SK-N-SH treated with all-trans-retinoic acid at 6 μM for 48 hours (cell line): ENCODE measurements at regions not wholly inside any gene's neighbourhood (a gene's known extent, or its start where the extent isn't known, plus 50 kb on each side); places are given as distances from the start of the nearest gene placed in this dataset.

Experiments used
- ARNTL ChIP-seq: fragments of 450-650 bp; formaldehyde crosslinking; IDR thresholded peaks from 2 replicates; pipeline ENCODE4 v1.5.0; 2020; ENCODE audit warnings: low read depth, mild to moderate bottlenecking, moderate library complexity, borderline replicate concordance
- CSDC2 ChIP-seq: fragments of 250-450 bp; sonication (Bioruptor Pico); IDR thresholded peaks from 2 replicates; pipeline ENCODE4 v1.5.0; 2020; ENCODE audit warnings: mild to moderate bottlenecking, moderate library complexity
- ESRRG ChIP-seq: fragments of 250-450 bp; sonication (Bioruptor Pico); IDR thresholded peaks from 2 replicates; pipeline ENCODE4 v1.6.1; 2021; ENCODE audit warnings: mild to moderate bottlenecking
- ISL1 ChIP-seq: fragments of 250-450 bp; sonication (Bioruptor Pico); IDR thresholded peaks from 2 replicates; pipeline ENCODE4 v2.1.2; 2022; ENCODE audit warnings: mild to moderate bottlenecking, moderate library complexity
- TOX ChIP-seq: fragments of 250-450 bp; sonication (Bioruptor Pico); IDR thresholded peaks from 2 replicates; pipeline ENCODE4 v1.8.0; 2021; ENCODE audit warnings: mild to moderate bottlenecking, moderate library complexity, borderline replicate concordance
- ZFP30 ChIP-seq: fragments of 450-650 bp; formaldehyde crosslinking; IDR thresholded peaks from 2 replicates; pipeline ENCODE4 v1.5.0; 2022; ENCODE audit warnings: mild to moderate bottlenecking, moderate library complexity
- ZNF565 ChIP-seq: fragments of 450-650 bp; formaldehyde crosslinking; conservative IDR thresholded peaks from 2 replicates; pipeline ENCODE4 v1.5.0; 2020; ENCODE audit warnings: low read depth, mild to moderate bottlenecking, moderate library complexity
- TF ChIP-seq, protein P1 (sequence below): fragments of 250-450 bp; sonication (Bioruptor Pico); IDR thresholded peaks from 2 replicates; pipeline ENCODE4 v1.8.0; 2021; ENCODE audit warnings: low read depth, mild to moderate bottlenecking, moderate library complexity, borderline replicate concordance
- TF ChIP-seq, protein P2 (sequence below): fragments of 250-450 bp; sonication (Bioruptor Pico); IDR thresholded peaks from 2 replicates; pipeline ENCODE4 v1.8.0; 2020; ENCODE audit warnings: mild to moderate bottlenecking, moderate library complexity, borderline replicate concordance
- TF ChIP-seq, protein P3 (sequence below): fragments of 250-450 bp; sonication (Bioruptor Pico); IDR thresholded peaks from 2 replicates; pipeline ENCODE4 v1.5.1; 2020; ENCODE audit warnings: low read depth, mild to moderate bottlenecking, moderate library complexity
- TF ChIP-seq, protein P4 (sequence below): fragments of 250-450 bp; sonication (Bioruptor Pico); IDR thresholded peaks from 2 replicates; pipeline ENCODE4 v1.5.1; 2021; ENCODE audit warnings: mild to moderate bottlenecking, moderate library complexity

DNA sequence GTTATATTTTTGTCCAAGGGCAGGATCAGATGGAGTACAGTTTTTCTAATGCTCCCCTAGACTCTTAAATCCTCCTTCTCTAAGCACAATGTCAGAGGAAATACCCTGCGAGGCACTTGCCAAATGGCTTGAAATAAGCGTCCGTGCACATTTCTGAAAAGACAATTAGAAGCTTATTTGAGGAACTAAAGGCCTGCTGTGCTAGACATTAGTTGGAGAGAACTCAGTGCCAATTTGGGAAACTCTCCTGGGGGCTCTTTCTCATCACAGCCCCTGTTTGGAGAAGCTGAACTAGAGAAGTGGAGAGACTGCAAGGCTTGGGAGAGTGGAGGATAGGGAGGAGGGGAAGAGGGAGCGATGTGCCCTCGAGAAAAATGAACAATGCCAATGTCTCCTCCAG is 247.6 kb upstream of the C2CD4B start:
- TF ChIP-seq ZNF565 (CRISPR knock-in tag): no peak
- no peak for TF ChIP-seq ESRRG (CRISPR knock-in tag)
- TF ChIP-seq, protein P1, sequence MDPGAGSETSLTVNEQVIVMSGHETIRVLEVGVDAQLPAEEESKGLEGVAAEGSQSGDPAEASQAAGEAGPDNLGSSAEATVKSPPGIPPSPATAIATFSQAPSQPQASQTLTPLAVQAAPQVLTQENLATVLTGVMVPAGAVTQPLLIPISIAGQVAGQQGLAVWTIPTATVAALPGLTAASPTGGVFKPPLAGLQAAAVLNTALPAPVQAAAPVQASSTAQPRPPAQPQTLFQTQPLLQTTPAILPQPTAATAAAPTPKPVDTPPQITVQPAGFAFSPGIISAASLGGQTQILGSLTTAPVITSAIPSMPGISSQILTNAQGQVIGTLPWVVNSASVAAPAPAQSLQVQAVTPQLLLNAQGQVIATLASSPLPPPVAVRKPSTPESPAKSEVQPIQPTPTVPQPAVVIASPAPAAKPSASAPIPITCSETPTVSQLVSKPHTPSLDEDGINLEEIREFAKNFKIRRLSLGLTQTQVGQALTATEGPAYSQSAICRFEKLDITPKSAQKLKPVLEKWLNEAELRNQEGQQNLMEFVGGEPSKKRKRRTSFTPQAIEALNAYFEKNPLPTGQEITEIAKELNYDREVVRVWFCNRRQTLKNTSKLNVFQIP (CRISPR knock-in tag): no peak
- no peak for TF ChIP-seq TOX (CRISPR knock-in tag)
- no peak for TF ChIP-seq ARNTL (CRISPR knock-in tag)
- TF ChIP-seq CSDC2: no peak
- no peak for TF ChIP-seq ISL1 (CRISPR knock-in tag)
- no peak for TF ChIP-seq ZFP30
- TF ChIP-seq, protein P2, sequence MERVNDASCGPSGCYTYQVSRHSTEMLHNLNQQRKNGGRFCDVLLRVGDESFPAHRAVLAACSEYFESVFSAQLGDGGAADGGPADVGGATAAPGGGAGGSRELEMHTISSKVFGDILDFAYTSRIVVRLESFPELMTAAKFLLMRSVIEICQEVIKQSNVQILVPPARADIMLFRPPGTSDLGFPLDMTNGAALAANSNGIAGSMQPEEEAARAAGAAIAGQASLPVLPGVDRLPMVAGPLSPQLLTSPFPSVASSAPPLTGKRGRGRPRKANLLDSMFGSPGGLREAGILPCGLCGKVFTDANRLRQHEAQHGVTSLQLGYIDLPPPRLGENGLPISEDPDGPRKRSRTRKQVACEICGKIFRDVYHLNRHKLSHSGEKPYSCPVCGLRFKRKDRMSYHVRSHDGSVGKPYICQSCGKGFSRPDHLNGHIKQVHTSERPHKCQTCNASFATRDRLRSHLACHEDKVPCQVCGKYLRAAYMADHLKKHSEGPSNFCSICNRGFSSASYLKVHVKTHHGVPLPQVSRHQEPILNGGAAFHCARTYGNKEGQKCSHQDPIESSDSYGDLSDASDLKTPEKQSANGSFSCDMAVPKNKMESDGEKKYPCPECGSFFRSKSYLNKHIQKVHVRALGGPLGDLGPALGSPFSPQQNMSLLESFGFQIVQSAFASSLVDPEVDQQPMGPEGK (CRISPR knock-in tag): no peak
- TF ChIP-seq, protein P3, sequence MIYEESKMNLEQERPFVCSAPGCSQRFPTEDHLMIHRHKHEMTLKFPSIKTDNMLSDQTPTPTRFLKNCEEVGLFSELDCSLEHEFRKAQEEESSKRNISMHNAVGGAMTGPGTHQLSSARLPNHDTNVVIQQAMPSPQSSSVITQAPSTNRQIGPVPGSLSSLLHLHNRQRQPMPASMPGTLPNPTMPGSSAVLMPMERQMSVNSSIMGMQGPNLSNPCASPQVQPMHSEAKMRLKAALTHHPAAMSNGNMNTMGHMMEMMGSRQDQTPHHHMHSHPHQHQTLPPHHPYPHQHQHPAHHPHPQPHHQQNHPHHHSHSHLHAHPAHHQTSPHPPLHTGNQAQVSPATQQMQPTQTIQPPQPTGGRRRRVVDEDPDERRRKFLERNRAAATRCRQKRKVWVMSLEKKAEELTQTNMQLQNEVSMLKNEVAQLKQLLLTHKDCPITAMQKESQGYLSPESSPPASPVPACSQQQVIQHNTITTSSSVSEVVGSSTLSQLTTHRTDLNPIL (CRISPR knock-in tag): no peak
- TF ChIP-seq, protein P4, sequence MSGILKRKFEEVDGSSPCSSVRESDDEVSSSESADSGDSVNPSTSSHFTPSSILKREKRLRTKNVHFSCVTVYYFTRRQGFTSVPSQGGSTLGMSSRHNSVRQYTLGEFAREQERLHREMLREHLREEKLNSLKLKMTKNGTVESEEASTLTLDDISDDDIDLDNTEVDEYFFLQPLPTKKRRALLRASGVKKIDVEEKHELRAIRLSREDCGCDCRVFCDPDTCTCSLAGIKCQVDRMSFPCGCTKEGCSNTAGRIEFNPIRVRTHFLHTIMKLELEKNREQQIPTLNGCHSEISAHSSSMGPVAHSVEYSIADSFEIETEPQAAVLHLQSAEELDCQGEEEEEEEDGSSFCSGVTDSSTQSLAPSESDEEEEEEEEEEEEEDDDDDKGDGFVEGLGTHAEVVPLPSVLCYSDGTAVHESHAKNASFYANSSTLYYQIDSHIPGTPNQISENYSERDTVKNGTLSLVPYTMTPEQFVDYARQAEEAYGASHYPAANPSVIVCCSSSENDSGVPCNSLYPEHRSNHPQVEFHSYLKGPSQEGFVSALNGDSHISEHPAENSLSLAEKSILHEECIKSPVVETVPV: no peak
